ENCODE measurements at regions not wholly inside any gene's neighbourhood (a gene's known extent, or its start where the extent isn't known, plus 50 kb on each side); places are given as distances from the start of the nearest gene placed in this dataset.

DNA sequence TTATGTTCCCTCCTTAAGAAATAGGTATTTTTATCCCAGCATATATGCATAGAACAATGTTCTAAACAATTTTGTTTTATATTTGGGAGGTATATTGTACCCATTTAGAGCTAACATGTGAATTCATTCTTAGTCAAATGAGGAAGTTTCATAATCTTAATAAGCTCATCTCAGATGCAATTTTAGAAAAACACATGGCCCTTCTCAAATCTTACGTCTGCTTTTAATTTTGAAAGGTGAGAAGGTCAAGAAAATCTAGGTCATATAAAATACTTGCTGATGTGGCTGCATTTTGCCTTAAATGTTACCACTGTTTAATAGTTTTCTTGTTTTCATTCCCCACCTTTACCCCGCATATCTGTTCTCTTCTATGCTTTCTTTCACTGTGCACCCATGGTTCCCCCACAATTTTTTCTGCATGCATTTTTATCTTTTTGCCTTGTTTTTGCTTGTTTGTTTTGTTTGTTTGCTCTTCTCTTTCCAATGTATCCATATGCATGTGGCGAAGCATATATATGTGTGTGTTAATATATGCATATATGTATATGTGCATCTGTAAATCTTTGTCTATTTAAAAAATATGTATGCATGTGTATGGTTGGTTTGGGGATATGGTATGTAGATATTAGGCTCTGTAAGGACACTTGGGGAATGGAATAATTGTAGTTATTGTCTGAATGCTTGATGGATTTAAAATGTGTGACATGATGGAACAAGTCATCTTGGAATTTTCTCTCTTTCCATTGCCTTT, 317.1 kb downstream of the BCAT1 start:
- TF ChIP-seq POLR2AphosphoS5 (IDR thresholded peaks at IDR 0.05; ENCODE audit: low read depth, low read length) (no peak), REST (IDR thresholded peaks at IDR 0.05; ENCODE audit: insufficient read depth in 1 of 2, low read depth in 2 of 2, low read length in 1 of 2) (no peak), CTCF (IDR thresholded peaks at IDR 0.05) (no peak), TCF7L2 (IDR thresholded peaks at IDR 0.05; ENCODE audit: low read depth, low read length) (no peak), SIN3A (IDR thresholded peaks at IDR 0.05; ENCODE audit: borderline replicate concordance, insufficient read depth, low read depth, low read length) (no peak)

All from Panc1 (cell line).